ENCODE measurements at regions not wholly inside any gene's neighbourhood (a gene's known extent, or its start where the extent isn't known, plus 50 kb on each side); places are given as distances from the start of the nearest gene placed in this dataset.

DNA sequence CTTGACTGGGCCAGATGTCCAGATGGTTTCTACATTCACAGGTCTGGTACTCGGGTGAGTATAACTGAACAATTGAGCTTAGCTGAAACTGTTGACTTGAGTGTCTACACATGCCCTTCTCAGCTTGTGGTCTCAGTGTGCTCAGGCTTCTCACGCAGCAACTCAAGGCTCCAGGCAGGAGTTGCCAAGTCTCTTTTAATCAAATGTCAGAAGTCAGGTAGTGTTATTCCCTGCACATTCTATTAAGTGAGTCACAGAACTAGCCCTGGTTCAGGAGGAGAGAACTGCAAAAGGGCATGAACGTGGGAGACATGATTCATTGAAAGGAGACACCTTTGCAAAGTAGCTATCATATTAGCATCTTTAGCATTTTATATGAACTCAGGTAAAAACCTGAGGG, 199.3 kb upstream of the ACTBL2 start:
- Histone ChIP-seq H3K4me2 (no peak overlapping the region), H4K20me1 (ENCODE audit: insufficient read depth) (no peaks in the 10 kb centered on the region), H3K27ac (ENCODE audit: low read depth in 2 of 2, low read length in 1 of 2) (no peak overlapping the region), H3K9me2 (no peaks in the 10 kb centered on the region), H2AFZ (ENCODE audit: low read depth) (no peak overlapping the region), H3K79me2 (ENCODE audit: insufficient read depth) (no peaks in the 10 kb centered on the region), H3K4me1 (ENCODE audit: control insufficient read depth in 1 of 2, insufficient read depth in 2 of 2, low read depth in 1 of 2, low read length in 1 of 2) (peaks cover 0 to 3% of the 10 kb centered on the region in 2 experiments; a peak in 2 of 4 replicates), H3F3A (replicated peaks; ENCODE audit: insufficient read depth) (no peaks in the 10 kb centered on the region), H3K4me3 (ENCODE audit: low read depth in 2 of 2, low read length in 1 of 2) (no peak overlapping the region), H3K9ac (no peak overlapping the region), H3K27me3 (ENCODE audit: insufficient read depth) (no peaks in the 10 kb centered on the region), H3K9me3 (no peaks in the 10 kb centered on the region), H3K36me3 (replicated peaks in 1 of 2; ENCODE audit: control insufficient read depth in 1 of 2, insufficient read depth in 2 of 2, low read length in 1 of 2) (no peaks in the 10 kb centered on the region)
- WGBS (ENCODE audit: low lambda C conversion rate): 78% methylated on average over 3 of the region's 3 CpGs
- ChIA-PET POLR2A (no interaction called here), CTCF (interaction anchor here (0.6 to 1.1 kb wide), 2 partner anchors 32 to 98 kb away, joined by 3 read pairs; no protein-coding TSS in a partner anchor)
- DNase-seq: no peak
- TF ChIP-seq, protein P1, sequence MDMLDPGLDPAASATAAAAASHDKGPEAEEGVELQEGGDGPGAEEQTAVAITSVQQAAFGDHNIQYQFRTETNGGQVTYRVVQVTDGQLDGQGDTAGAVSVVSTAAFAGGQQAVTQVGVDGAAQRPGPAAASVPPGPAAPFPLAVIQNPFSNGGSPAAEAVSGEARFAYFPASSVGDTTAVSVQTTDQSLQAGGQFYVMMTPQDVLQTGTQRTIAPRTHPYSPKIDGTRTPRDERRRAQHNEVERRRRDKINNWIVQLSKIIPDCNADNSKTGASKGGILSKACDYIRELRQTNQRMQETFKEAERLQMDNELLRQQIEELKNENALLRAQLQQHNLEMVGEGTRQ (IDR thresholded peaks at IDR 0.05; ENCODE audit: borderline replicate concordance, low read depth, low read length): no peak
- TF ChIP-seq SMC3 (IDR thresholded peaks at IDR 0.05; ENCODE audit: low read depth, low read length) (no peak), FOXM1 (IDR thresholded peaks at IDR 0.05; ENCODE audit: low read depth) (no peak), EP300 (IDR thresholded peaks at IDR 0.05; ENCODE audit: borderline replicate concordance in 1 of 2, low read depth in 1 of 2, low read length in 1 of 2) (no peak), RAD21 (IDR thresholded peaks at IDR 0.05; ENCODE audit: low read length) (no peak), NFIC (IDR thresholded peaks at IDR 0.05; ENCODE audit: borderline replicate concordance) (no peak), GABPA (IDR thresholded peaks at IDR 0.05; ENCODE audit: low read depth) (no peak), TAF1 (IDR thresholded peaks at IDR 0.05; ENCODE audit: borderline replicate concordance, low read depth, low read length) (no peak), TEAD4 (IDR thresholded peaks at IDR 0.05; ENCODE audit: borderline replicate concordance, insufficient read depth) (no peak), POLR2AphosphoS5 (IDR thresholded peaks at IDR 0.05; ENCODE audit: low read depth, low read length) (no peak), TCF12 (IDR thresholded peaks at IDR 0.05) (no peak), ELF1 (IDR thresholded peaks at IDR 0.05) (no peak)
- TF ChIP-seq, protein P2, sequence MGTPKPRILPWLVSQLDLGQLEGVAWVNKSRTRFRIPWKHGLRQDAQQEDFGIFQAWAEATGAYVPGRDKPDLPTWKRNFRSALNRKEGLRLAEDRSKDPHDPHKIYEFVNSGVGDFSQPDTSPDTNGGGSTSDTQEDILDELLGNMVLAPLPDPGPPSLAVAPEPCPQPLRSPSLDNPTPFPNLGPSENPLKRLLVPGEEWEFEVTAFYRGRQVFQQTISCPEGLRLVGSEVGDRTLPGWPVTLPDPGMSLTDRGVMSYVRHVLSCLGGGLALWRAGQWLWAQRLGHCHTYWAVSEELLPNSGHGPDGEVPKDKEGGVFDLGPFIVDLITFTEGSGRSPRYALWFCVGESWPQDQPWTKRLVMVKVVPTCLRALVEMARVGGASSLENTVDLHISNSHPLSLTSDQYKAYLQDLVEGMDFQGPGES (IDR thresholded peaks at IDR 0.05; ENCODE audit: low read depth, low read length): no peak

DNA sequence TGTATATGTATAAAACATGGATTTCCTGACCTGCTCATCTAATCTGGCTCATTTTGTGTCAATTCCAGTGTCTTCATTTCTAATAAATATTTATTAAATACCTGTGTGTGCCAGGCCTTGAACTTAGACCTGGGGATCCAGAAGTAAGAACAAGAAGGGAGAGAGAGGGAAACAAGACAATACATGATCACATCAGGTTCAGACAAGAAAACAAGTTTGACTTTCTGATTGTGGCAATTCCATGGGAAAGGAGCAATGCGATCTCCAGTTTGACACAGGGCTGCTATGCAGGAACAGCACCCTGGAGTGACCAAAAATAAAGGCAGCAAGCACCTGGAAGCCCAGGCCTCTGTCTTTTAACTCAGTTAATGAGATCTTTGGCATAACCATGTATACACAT, 198.1 kb upstream of the ACTBL2 start:
- WGBS (ENCODE audit: low lambda C conversion rate): 88% methylated on average over 1 of the region's 1 CpG
- ChIA-PET CTCF (no interaction called here), POLR2A (no interaction called here)
- TF ChIP-seq GABPA (IDR thresholded peaks at IDR 0.05; ENCODE audit: low read depth): no peak
- TF ChIP-seq TAF1 (IDR thresholded peaks at IDR 0.05; ENCODE audit: borderline replicate concordance, low read depth, low read length): no peak
- TF ChIP-seq, protein P3, sequence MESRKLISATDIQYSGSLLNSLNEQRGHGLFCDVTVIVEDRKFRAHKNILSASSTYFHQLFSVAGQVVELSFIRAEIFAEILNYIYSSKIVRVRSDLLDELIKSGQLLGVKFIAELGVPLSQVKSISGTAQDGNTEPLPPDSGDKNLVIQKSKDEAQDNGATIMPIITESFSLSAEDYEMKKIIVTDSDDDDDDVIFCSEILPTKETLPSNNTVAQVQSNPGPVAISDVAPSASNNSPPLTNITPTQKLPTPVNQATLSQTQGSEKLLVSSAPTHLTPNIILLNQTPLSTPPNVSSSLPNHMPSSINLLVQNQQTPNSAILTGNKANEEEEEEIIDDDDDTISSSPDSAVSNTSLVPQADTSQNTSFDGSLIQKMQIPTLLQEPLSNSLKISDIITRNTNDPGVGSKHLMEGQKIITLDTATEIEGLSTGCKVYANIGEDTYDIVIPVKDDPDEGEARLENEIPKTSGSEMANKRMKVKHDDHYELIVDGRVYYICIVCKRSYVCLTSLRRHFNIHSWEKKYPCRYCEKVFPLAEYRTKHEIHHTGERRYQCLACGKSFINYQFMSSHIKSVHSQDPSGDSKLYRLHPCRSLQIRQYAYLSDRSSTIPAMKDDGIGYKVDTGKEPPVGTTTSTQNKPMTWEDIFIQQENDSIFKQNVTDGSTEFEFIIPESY (IDR thresholded peaks at IDR 0.05; ENCODE audit: borderline replicate concordance, low read depth): no peak
- TF ChIP-seq FOXM1 (IDR thresholded peaks at IDR 0.05; ENCODE audit: low read depth): no peak
- TF ChIP-seq, protein P4, sequence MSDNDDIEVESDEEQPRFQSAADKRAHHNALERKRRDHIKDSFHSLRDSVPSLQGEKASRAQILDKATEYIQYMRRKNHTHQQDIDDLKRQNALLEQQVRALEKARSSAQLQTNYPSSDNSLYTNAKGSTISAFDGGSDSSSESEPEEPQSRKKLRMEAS (IDR thresholded peaks at IDR 0.05; ENCODE audit: low read depth): no peak
- TF ChIP-seq RXRA (IDR thresholded peaks at IDR 0.05; ENCODE audit: borderline replicate concordance, low read depth): no peak
- TF ChIP-seq RCOR1 (IDR thresholded peaks at IDR 0.05; ENCODE audit: low read length): no peak
- TF ChIP-seq POLR2AphosphoS5 (IDR thresholded peaks at IDR 0.05; ENCODE audit: low read depth, low read length): no peak
- TF ChIP-seq, protein P5, sequence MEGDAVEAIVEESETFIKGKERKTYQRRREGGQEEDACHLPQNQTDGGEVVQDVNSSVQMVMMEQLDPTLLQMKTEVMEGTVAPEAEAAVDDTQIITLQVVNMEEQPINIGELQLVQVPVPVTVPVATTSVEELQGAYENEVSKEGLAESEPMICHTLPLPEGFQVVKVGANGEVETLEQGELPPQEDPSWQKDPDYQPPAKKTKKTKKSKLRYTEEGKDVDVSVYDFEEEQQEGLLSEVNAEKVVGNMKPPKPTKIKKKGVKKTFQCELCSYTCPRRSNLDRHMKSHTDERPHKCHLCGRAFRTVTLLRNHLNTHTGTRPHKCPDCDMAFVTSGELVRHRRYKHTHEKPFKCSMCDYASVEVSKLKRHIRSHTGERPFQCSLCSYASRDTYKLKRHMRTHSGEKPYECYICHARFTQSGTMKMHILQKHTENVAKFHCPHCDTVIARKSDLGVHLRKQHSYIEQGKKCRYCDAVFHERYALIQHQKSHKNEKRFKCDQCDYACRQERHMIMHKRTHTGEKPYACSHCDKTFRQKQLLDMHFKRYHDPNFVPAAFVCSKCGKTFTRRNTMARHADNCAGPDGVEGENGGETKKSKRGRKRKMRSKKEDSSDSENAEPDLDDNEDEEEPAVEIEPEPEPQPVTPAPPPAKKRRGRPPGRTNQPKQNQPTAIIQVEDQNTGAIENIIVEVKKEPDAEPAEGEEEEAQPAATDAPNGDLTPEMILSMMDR (IDR thresholded peaks at IDR 0.05): no peak
- TF ChIP-seq EZH2phosphoT487 (IDR thresholded peaks at IDR 0.05; ENCODE audit: borderline replicate concordance, low read depth): no peak
- TF ChIP-seq, protein P6, sequence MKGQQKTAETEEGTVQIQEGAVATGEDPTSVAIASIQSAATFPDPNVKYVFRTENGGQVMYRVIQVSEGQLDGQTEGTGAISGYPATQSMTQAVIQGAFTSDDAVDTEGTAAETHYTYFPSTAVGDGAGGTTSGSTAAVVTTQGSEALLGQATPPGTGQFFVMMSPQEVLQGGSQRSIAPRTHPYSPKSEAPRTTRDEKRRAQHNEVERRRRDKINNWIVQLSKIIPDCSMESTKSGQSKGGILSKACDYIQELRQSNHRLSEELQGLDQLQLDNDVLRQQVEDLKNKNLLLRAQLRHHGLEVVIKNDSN (IDR thresholded peaks at IDR 0.05; ENCODE audit: borderline replicate concordance, low read depth): no peak
- no peak for TF ChIP-seq MXI1 (IDR thresholded peaks at IDR 0.05; ENCODE audit: low read depth, low read length)
- TF ChIP-seq GATA2 (CRISPR knock-in tag; IDR thresholded peaks at IDR 0.05): no peak
- TF ChIP-seq RFX5 (IDR thresholded peaks at IDR 0.05; ENCODE audit: low read length): no peak

More for the DNA sequence above, 198.1 kb upstream of the ACTBL2 start:
- H3K36me3 ChIP-seq (replicated peaks in 1 of 2; ENCODE audit: control insufficient read depth in 1 of 2, insufficient read depth in 2 of 2, low read length in 1 of 2): no peaks in the 10 kb centered on the region
- H3K4me2 ChIP-seq: no peak overlapping the region
- no peak overlapping the region for H3K4me3 ChIP-seq (ENCODE audit: low read depth in 2 of 2, low read length in 1 of 2)
- H3K9me2 ChIP-seq: no peaks in the 10 kb centered on the region
- H3K4me1 ChIP-seq (ENCODE audit: control insufficient read depth in 1 of 2, insufficient read depth in 2 of 2, low read depth in 1 of 2, low read length in 1 of 2): peaks cover 0 to 11% of the 10 kb centered on the region in 2 experiments; a peak in 2 of 4 replicates
- H3K27ac ChIP-seq (ENCODE audit: low read depth in 2 of 2, low read length in 1 of 2): no peak overlapping the region
- no peak for DNase-seq
- no peaks in the 10 kb centered on the region for H3K9me3 ChIP-seq
- no peak overlapping the region for H2AFZ ChIP-seq (ENCODE audit: low read depth)
- H3K27me3 ChIP-seq (ENCODE audit: insufficient read depth): no peaks in the 10 kb centered on the region
- H3K9ac ChIP-seq: no peak overlapping the region
- no peaks in the 10 kb centered on the region for H4K20me1 ChIP-seq (ENCODE audit: insufficient read depth)
- H3F3A ChIP-seq (replicated peaks; ENCODE audit: insufficient read depth): no peaks in the 10 kb centered on the region
- no peaks in the 10 kb centered on the region for H3K79me2 ChIP-seq (ENCODE audit: insufficient read depth)
